B cell (primary cell): ENCODE measurements at regions not wholly inside any gene's neighbourhood (a gene's known extent, or its start where the extent isn't known, plus 50 kb on each side); places are given as distances from the start of the nearest gene placed in this dataset.

Source experiments
- ATAC-seq: fragments of 200-7000 bp; cut with Tn5 transposase; one replicate; pipeline ENCODE4 v1.10.0; 2021; ENCODE audit warnings: low read depth, mild to moderate bottlenecking, moderate number of reproducible peaks, moderate library complexity
- CTCF ChIA-PET: fragments of 350-600 bp; sonication (Branson Sonifier 250); formaldehyde crosslinking; loops from one replicate; lab custom pipeline; 2021; ENCODE audit warnings: antibody characterized with exemption, inconsistent platforms; lab: Charles Lee
- POLR2A ChIA-PET: fragments of 350-600 bp; sonication (Branson Sonifier 250); formaldehyde crosslinking; loops from one replicate; lab custom pipeline; 2021; ENCODE audit warnings: antibody characterized with exemption; lab: Charles Lee
- DNase-seq: peaks from one replicate; pipeline ENCODE4 v3.0.0; 2013
- H2AFZ ChIP-seq: 2 replicates; pipeline ENCODE4 v1.6.1; 2012; ENCODE audit warnings: mild to moderate bottlenecking, low read depth, low read length; ENCODE audit not compliant: insufficient read depth, poor library complexity, severe bottlenecking
- H3K27ac ChIP-seq, 2 donors: 1 replicate in 1 of 2; 2 replicates in 1 of 2; pipeline ENCODE4 v1.5.1; 2012 to 2013; ENCODE audit warnings: low read length in 2 of 2, mild to moderate bottlenecking in 2 of 2, moderate library complexity in 1 of 2
- H3K27me3 ChIP-seq, 4 experiments: fragments of 200-600 bp in 1 of 4; sonication (generic) in 1 of 4; replicated peaks in 1 of 4; 1 replicate in 2 of 4; 2 replicates in 2 of 4; pipeline versions ENCODE4 v1.6.1 to v1.7.0; 2013 to 2016; ENCODE audit warnings: low read length in 3 of 4, mild to moderate bottlenecking in 2 of 4, mixed read lengths in 1 of 4, moderate library complexity in 1 of 4; ENCODE audit not compliant: insufficient read depth in 4 of 4, control insufficient read depth in 3 of 4; ENCODE audit errors: control extremely low read depth in 1 of 4
- H3K36me3 ChIP-seq, 2 experiments: replicated peaks in 1 of 2; 1 replicate in 1 of 2; 2 replicates in 1 of 2; pipeline versions ENCODE4 v1.6.1 to v1.7.1; 2013; ENCODE audit warnings: low read length in 1 of 2; ENCODE audit not compliant: insufficient read depth in 2 of 2, control insufficient read depth in 1 of 2; ENCODE audit errors: control extremely low read depth in 1 of 2, extremely low read depth in 1 of 2
- H3K4me1 ChIP-seq, 2 donors: fragments of 200-600 bp in 1 of 2; sonication (generic) in 1 of 2; 1 replicate in 1 of 2; 2 replicates in 1 of 2; pipeline versions ENCODE4 v1.5.1 to v1.6.1; 2013 to 2017; ENCODE audit warnings: low read length in 2 of 2; ENCODE audit not compliant: control insufficient read depth in 2 of 2, insufficient read depth in 2 of 2
- H3K4me2 ChIP-seq: replicated peaks from 2 replicates; pipeline ENCODE3; 2012; ENCODE audit warnings: mild to moderate bottlenecking, low read depth, low read length; ENCODE audit not compliant: poor library complexity, severe bottlenecking
- H3K4me3 ChIP-seq, 5 experiments: fragments of 200-600 bp in 1 of 5; sonication (generic) in 1 of 5; 1 replicate in 3 of 5; 2 replicates in 2 of 5; pipeline versions ENCODE4 v1.5.1 to v1.7.0; 2011 to 2016; ENCODE audit warnings: low read length in 4 of 5, mild to moderate bottlenecking in 4 of 5, low read depth in 2 of 5, control low read depth in 1 of 5, moderate library complexity in 1 of 5; ENCODE audit not compliant: insufficient read depth in 1 of 5; ENCODE audit errors: control extremely low read depth in 1 of 5, extremely low read depth in 1 of 5
- H3K79me2 ChIP-seq: fragments of 200-600 bp; sonication (generic); one replicate; pipeline ENCODE4 v1.6.0; 2016; ENCODE audit warnings: low read length; ENCODE audit not compliant: control insufficient read depth, insufficient read depth
- H3K9ac ChIP-seq: fragments of 200-600 bp; sonication (generic); 2 replicates; pipeline ENCODE4 v1.6.1; 2017; ENCODE audit warnings: mild to moderate bottlenecking, low read length, moderate library complexity
- H3K9me3 ChIP-seq, 3 donors: one replicate each; pipeline versions ENCODE4 v1.6.1 to v1.7.1; 2013; ENCODE audit warnings: low read length in 2 of 3; ENCODE audit not compliant: control insufficient read depth in 2 of 3, insufficient read depth in 1 of 3; ENCODE audit errors: control extremely low read depth in 1 of 3
- H4K20me1 ChIP-seq: 2 replicates; pipeline ENCODE4 v1.6.0; 2012; ENCODE audit warnings: mild to moderate bottlenecking, low read length; ENCODE audit not compliant: insufficient read depth, control insufficient read depth, poor library complexity, severe bottlenecking
- H3K27ac Mint-ChIP-seq: one replicate; pipeline ENCODE4 v1.8.0; 2021; ENCODE audit warnings: mixed read lengths
- H3K27me3 Mint-ChIP-seq: one replicate; pipeline ENCODE4 v1.8.0; 2021; ENCODE audit warnings: mixed read lengths
- H3K4me1 Mint-ChIP-seq: one replicate; pipeline ENCODE4 v1.8.0; 2021; ENCODE audit warnings: mixed read lengths
- H3K4me3 Mint-ChIP-seq: one replicate; pipeline ENCODE4 v1.8.0; 2021; ENCODE audit warnings: mixed read lengths
- H3K9me3 Mint-ChIP-seq: one replicate; pipeline ENCODE4 v1.8.0; 2022; ENCODE audit warnings: mixed read lengths; ENCODE audit not compliant: insufficient read depth
- EZH2 ChIP-seq: IDR thresholded peaks from 2 replicates; pipeline ENCODE4 v1.6.1; 2012; ENCODE audit warnings: borderline replicate concordance, low read depth, mild to moderate bottlenecking, moderate library complexity, low read length; ENCODE audit not compliant: insufficient read depth, poor library complexity, severe bottlenecking
- WGBS: methylation state at CpG from one replicate; pipeline ENCODE4 v1.1.5; 2013; ENCODE audit warnings: missing lambda C conversion rate; ENCODE audit not compliant: insufficient coverage; 5-methylcytosine and 5-hydroxymethylcytosine counted together
- intact Hi-C: fragments of 100-400 bp; cut with micrococcal nuclease; formaldehyde crosslinking; loops from one replicate; pipeline ENCODE4 v1.10.0; 2022
- TF ChIP-seq, protein P1 (sequence below): fragments of 200-600 bp; IDR thresholded peaks from one replicate; pipeline ENCODE4 v1.8.0; 2022; ENCODE audit warnings: antibody characterized with exemption, mild to moderate bottlenecking

GRCh38 chr12:16437926-16438325 lies 90.5 kb downstream of the MGST1 start:
- Histone ChIP-seq H3K4me1 (no peaks in the 10 kb centered on the region), H3K79me2 (no peaks in the 10 kb centered on the region), H3K9ac (no peak overlapping the region), H3K36me3 (no peaks in the 10 kb centered on the region), H3K27ac (no peak overlapping the region), H4K20me1 (no peaks in the 10 kb centered on the region), H2AFZ (no peak overlapping the region), H3K27me3 (no peaks in the 10 kb centered on the region), H3K9me3 (no peaks in the 10 kb centered on the region), H3K4me2 (no peak overlapping the region), H3K4me3 (no peak overlapping the region)
- ATAC-seq (no peak), DNase-seq (no peak)
- H3K4me3 Mint-ChIP-seq: no peak overlapping the region
- H3K27ac Mint-ChIP-seq: no peak overlapping the region
- intact Hi-C loops: no loop called here
- peaks cover 2% of the 10 kb centered on the region for H3K9me3 Mint-ChIP-seq
- WGBS: 92% methylated on average over 2 of the region's 2 CpGs
- POLR2A ChIA-PET: no interaction called here
- no peak for TF ChIP-seq EZH2
- TF ChIP-seq, protein P1, sequence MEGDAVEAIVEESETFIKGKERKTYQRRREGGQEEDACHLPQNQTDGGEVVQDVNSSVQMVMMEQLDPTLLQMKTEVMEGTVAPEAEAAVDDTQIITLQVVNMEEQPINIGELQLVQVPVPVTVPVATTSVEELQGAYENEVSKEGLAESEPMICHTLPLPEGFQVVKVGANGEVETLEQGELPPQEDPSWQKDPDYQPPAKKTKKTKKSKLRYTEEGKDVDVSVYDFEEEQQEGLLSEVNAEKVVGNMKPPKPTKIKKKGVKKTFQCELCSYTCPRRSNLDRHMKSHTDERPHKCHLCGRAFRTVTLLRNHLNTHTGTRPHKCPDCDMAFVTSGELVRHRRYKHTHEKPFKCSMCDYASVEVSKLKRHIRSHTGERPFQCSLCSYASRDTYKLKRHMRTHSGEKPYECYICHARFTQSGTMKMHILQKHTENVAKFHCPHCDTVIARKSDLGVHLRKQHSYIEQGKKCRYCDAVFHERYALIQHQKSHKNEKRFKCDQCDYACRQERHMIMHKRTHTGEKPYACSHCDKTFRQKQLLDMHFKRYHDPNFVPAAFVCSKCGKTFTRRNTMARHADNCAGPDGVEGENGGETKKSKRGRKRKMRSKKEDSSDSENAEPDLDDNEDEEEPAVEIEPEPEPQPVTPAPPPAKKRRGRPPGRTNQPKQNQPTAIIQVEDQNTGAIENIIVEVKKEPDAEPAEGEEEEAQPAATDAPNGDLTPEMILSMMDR: no peak
- no peaks in the 10 kb centered on the region for H3K27me3 Mint-ChIP-seq
- CTCF ChIA-PET: no interaction called here
- H3K4me1 Mint-ChIP-seq: no peaks in the 10 kb centered on the region

DNA sequence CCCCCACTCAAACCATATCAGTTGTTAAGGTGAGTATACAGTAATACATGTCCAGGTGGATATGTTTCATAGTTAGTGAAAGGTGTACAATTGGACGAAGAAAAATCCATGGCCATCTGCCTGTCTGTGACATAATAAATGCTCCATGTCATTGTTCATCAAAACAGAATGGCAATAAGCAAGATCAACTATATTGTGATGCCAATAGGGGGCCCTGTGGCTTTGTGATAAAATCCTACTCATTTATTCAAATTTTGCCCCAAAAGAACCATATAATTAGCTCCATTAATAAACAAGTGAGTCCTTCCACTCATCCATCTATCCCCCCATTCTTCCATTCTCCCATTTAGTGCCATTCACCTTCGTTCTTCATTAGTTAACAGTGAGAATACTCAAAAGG lies 102.0 kb downstream of the MGST1 start:
- intact Hi-C loops: no loop called here
- Mint-ChIP-seq H3K27me3 (no peaks in the 10 kb centered on the region), H3K4me3 (no peak overlapping the region), H3K27ac (no peak overlapping the region), H3K9me3 (peaks cover 2% of the 10 kb centered on the region), H3K4me1 (no peaks in the 10 kb centered on the region)
- Histone ChIP-seq H3K4me2 (no peak overlapping the region), H3K27ac (no peak overlapping the region), H3K27me3 (no peaks in the 10 kb centered on the region), H4K20me1 (no peaks in the 10 kb centered on the region), H3K79me2 (no peaks in the 10 kb centered on the region), H3K9ac (no peak overlapping the region), H3K9me3 (no peaks in the 10 kb centered on the region), H3K4me3 (no peak overlapping the region), H3K36me3 (no peaks in the 10 kb centered on the region), H2AFZ (no peak overlapping the region), H3K4me1 (no peaks in the 10 kb centered on the region)
- TF ChIP-seq EZH2: no peak
- TF ChIP-seq, protein P1: no peak
- ATAC-seq: no peak
- POLR2A ChIA-PET: no interaction called here
- CTCF ChIA-PET: no interaction called here
- no peak for DNase-seq
- no CpG with 5 or more reads among the region's 2 CpGs for WGBS
